ENCODE measurements at regions not wholly inside any gene's neighbourhood (a gene's known extent, or its start where the extent isn't known, plus 50 kb on each side); places are given as distances from the start of the nearest gene placed in this dataset.
"Not testable (repeated sequence)": the region's sequence is repeated elsewhere in the genome, so short reads cannot be mapped to it uniquely, and the experiment has no call there.

- Histone ChIP-seq H3K27me3 (no peaks in the 10 kb centered on the region), H3K36me3 (no peaks in the 10 kb centered on the region), H3K4me3 (no peak overlapping the region), H3K27ac (no peak overlapping the region), H3K9me3 (no peaks in the 10 kb centered on the region), H3K4me1 (peaks cover 0 to 21% (median 2%) of the 10 kb centered on the region in 3 donors)
- TF ChIP-seq POLR2A (IDR thresholded peaks at IDR 0.05) (no peak), CTCF (IDR thresholded peaks at IDR 0.05) (no peak)
- no peak for DNase-seq
- WGBS, 2 donors, result 68% methylated on average over 3 of the region's 5 CpGs; no CpG with 5 or more reads in 1 of the 2 donors
- intact Hi-C loops (cut with DNase I), result no loop called here
Observed at GRCh38 chr1:31514117-31514516, 62.2 kb upstream of the TINAGL1 start.

GRCh38 chr1:31515056-31515775 is 61.1 kb upstream of the TINAGL1 start:
- no peak for TF ChIP-seq CTCF (IDR thresholded peaks at IDR 0.05)
- TF ChIP-seq POLR2A (IDR thresholded peaks at IDR 0.05), result no peak
- Histone ChIP-seq H3K36me3 (no peaks in the 10 kb centered on the region), H3K27me3 (no peaks in the 10 kb centered on the region), H3K9me3 (no peaks in the 10 kb centered on the region), H3K4me1 (peaks cover 0 to 21% (median 2%) of the 10 kb centered on the region in 3 donors), H3K4me3 (no peak overlapping the region), H3K27ac (peak overlapping the region in 1 of 4 donors; percentile 9)
- intact Hi-C loops (cut with DNase I), result no loop called here
- WGBS, 2 donors, result 19 to 41% methylated on average over 7 of the region's 7 CpGs
- DNase-seq, result no peak

- Histone ChIP-seq H3K27me3 (no peaks in the 10 kb centered on the region), H3K27ac (no peak overlapping the region), H3K4me1 (peaks cover 0 to 26% (median 2%) of the 10 kb centered on the region in 3 donors), H3K36me3 (no peaks in the 10 kb centered on the region), H3K4me3 (no peak overlapping the region), H3K9me3 (no peaks in the 10 kb centered on the region)
- intact Hi-C loops (cut with DNase I), result no loop called here
- no peak for DNase-seq
- 41 to 83% methylated on average over 2 to 3 of the region's 4 CpGs for WGBS, 2 donors
- TF ChIP-seq POLR2A (IDR thresholded peaks at IDR 0.05), result no peak
Observed at GRCh38 chr1:31515936-31516335, 60.4 kb upstream of the TINAGL1 start.

GRCh38 chr1:31517301-31517700 is 59.0 kb upstream of the TINAGL1 start:
- no peak for DNase-seq
- no peak overlapping the region for H3K27ac ChIP-seq
- TF ChIP-seq POLR2A (IDR thresholded peaks at IDR 0.05), result no peak
- TF ChIP-seq CTCF (IDR thresholded peaks at IDR 0.05), result no peak
- H3K9me3 ChIP-seq, result no peaks in the 10 kb centered on the region
- H3K4me1 ChIP-seq, result peaks cover 0 to 31% (median 2%) of the 10 kb centered on the region in 3 donors
- H3K4me3 ChIP-seq, result no peak overlapping the region
- H3K27me3 ChIP-seq, result no peaks in the 10 kb centered on the region
- 85 to 100% methylated on average over 2 to 5 of the region's 5 CpGs for WGBS, 2 donors
- no peaks in the 10 kb centered on the region for H3K36me3 ChIP-seq
- intact Hi-C loops (cut with DNase I), result no loop called here

GRCh38 chr1:31517986-31518385 is 58.3 kb upstream of the TINAGL1 start:
- intact Hi-C loops (cut with DNase I); DNase-seq: not testable (repeated sequence)
- 59 to 61% methylated on average over 2 of the region's 2 CpGs for WGBS, 2 donors

GRCh38 chr1:31521761-31522555 is 54.4 kb upstream of the TINAGL1 start:
- Histone ChIP-seq H3K9me3 (no peaks in the 10 kb centered on the region), H3K27me3 (no peaks in the 10 kb centered on the region), H3K27ac (peak overlapping the region in 1 of 4 donors; percentile 39), H3K4me1 (peaks cover 4 to 42% (median 5%) of the 10 kb centered on the region in 3 donors), H3K4me3 (no peak overlapping the region), H3K36me3 (no peaks in the 10 kb centered on the region)
- WGBS, 2 donors, result 64 to 68% methylated on average over 13 to 14 of the region's 14 CpGs
- DNase-seq, result no peak
- intact Hi-C loops (cut with DNase I), result no loop called here
- no peak for TF ChIP-seq CTCF (IDR thresholded peaks at IDR 0.05)
- no peak for TF ChIP-seq POLR2A (IDR thresholded peaks at IDR 0.05)

More at GRCh38 chr1:31517986-31518385, 58.3 kb upstream of the TINAGL1 start:
- H3K27ac ChIP-seq, H3K36me3 ChIP-seq, H3K9me3 ChIP-seq, H3K4me3 ChIP-seq, H3K27me3 ChIP-seq: not testable (repeated sequence)
- peaks cover 2 to 38% (median 4%) of the 10 kb centered on the region in 3 donors for H3K4me1 ChIP-seq

Measured in esophagus squamous epithelium (tissue), 5 donors.